ENCODE measurements at regions not wholly inside any gene's neighbourhood (a gene's known extent, or its start where the extent isn't known, plus 50 kb on each side); places are given as distances from the start of the nearest gene placed in this dataset.

- TF ChIP-seq CTCF (IDR thresholded peaks at IDR 0.05): no peak
- no peak for TF ChIP-seq POLR2A (IDR thresholded peaks at IDR 0.05)
These were observed 57.4 kb upstream of the PCBP1 start for GRCh38 chr2:70029814-70030409.

Measured in breast epithelium (tissue), 3 donors.